GM21360 (cell line): ENCODE measurements at regions not wholly inside any gene's neighbourhood (a gene's known extent, or its start where the extent isn't known, plus 50 kb on each side); places are given as distances from the start of the nearest gene placed in this dataset.

ENCODE experiments used
- ATAC-seq: cut with Tn5 transposase; IDR thresholded peaks from one replicate; pipeline ENCODE4 v1.9.1; 2021; ENCODE audit warnings: mild to moderate bottlenecking, moderate library complexity; ENCODE audit not compliant: unreplicated experiment

DNA sequence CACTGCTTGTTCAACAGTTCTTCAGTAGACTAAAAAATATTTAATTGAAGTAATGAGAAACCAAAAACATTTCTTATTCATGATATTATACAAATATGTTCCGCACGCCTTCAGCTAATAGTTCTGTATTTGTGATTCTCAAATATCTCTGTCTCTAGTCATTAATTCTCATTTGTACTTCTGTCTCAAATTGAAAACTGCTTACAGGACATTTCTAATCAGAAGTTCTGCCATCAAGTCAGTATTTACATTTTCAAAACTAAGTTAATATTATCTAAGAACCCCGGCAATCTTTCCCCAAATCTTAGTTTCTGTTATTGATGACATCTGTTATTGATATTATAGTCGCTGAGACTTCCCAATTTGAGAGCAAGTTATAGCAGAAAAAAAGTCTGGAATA lies 78.6 kb upstream of the PGRMC2 start:
- ATAC-seq: no peak

DNA sequence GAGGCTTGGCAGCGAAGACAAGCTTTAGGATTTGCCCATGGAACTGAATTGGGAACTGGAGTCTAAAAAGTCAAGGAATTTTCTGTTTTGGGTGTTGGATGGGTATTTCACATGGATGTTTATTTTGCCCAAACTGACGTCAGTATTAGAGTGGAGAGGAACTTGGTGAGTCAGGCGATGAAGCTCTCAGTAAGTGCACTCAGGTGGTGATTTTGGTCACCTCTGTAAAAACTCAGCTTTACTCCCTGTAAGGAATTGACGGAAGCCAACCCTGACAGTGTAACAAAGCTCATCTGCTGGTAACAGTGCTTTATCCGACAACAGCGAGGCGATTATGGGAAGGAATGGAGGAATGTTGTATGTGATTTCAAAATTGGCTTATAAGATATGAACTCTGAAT lies 77.0 kb upstream of the PGRMC2 start:
- ATAC-seq: no peak

GRCh38 chr4:128363966-128364365 lies 76.4 kb upstream of the PGRMC2 start:
- no peak for ATAC-seq

GRCh38 chr4:128362760-128363159 lies 75.1 kb upstream of the PGRMC2 start:
- ATAC-seq: no peak

DNA sequence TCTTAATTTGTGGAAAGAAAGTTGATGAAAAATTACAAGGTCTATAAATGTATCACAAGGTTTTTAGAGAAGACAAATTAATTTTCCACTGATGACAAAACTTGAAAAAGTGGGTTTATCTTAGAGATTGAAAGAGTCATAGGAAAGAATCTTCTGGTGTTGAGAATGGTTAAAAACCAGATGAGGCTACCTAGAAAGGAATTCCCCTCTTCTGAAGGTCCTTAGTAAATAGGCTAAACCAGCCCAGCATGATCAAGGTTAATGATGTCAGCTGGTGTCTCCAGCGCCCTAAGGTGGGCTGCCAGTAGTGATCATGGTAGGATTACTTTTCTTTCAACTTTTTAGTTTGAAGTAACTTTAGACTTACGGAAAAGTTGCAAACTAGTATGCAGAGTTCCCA lies 71.8 kb upstream of the PGRMC2 start:
- ATAC-seq: no peak

DNA sequence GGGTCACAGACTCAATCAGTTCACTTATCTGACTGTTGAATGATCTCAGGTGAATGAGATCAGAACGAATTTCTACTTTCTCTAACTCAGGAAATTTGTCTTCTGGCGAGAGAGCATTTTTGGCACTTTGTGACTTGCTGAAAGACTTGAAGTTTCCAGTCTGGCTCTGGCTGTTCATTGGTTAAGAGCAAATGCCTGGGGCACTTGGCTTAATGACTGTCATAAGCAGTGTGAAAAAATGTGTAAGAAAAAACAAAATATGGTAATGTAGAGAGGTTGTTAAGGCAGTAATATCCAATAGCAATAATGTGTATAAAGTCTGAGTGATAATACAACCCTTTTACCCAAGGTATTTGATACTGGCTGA lies 71.3 kb upstream of the PGRMC2 start:
- ATAC-seq: no peak

- no peak for ATAC-seq
Observed at GRCh38 chr4:128358231-128358912, 70.8 kb upstream of the PGRMC2 start.

GRCh38 chr4:128357286-128357685 lies 69.7 kb upstream of the PGRMC2 start:
- ATAC-seq: no peak

DNA sequence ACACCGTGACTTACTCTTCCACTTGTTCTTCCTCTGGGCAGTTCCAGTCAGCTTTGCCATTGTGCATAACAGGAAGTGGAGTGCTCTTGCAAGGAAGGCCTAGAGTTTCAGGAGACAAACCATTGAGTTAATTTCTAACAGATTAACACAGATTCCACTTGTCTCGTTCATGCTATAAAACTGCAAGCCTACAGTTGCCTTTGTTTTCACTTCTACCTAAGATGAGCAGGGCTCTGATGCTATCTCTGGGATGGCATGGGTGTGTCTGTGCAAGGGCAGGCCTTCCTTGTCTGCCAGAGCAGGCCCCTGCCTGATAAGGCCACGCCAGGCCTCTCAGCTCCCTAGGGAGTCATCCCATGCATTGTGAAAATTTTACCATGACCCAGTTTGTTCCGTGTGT lies 67.7 kb upstream of the PGRMC2 start:
- ATAC-seq: no peak

GRCh38 chr4:128354205-128354821 lies 66.7 kb upstream of the PGRMC2 start:
- no peak for ATAC-seq

GRCh38 chr4:128353791-128354190 lies 66.2 kb upstream of the PGRMC2 start:
- ATAC-seq: no peak

- ATAC-seq: no peak
Observed at GRCh38 chr4:128351502-128351901, 63.9 kb upstream of the PGRMC2 start.

GRCh38 chr4:128350449-128351045 lies 62.9 kb upstream of the PGRMC2 start:
- ATAC-seq: no peak

GRCh38 chr4:128349921-128350320 lies 62.3 kb upstream of the PGRMC2 start:
- ATAC-seq: no peak

DNA sequence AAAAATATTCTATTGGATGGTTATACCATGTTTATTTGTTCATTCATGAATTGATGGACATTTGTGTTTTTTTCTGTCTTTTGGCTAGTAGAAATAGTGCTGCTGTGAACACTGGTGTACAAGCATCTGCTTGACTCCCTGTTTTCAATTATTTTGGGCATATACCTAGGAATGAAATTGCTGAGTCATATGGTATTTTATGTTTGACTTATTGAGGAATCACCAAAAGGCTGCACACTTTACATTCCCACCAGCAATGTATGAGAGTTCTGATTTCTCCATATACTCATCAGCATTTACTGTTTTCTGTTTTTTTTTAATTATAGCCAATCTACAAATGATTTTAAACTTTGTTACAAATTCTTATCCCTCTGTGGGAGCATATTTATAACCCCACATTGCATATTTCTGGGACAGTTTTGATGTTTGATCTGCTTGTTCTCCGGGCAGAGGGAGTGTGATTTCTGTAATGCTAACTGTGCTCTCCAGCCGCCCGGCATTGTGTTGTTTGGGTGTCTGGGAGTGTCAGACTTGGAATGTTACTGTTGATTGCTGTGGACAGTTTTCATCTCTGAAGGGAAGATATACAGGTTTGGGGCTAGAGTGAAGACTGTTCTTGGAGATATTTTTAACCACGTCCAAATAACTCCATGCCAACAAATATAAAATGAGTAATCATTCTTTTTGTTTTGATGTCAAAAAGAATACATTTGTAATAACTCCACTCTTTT lies 60.5 kb upstream of the PGRMC2 start:
- ATAC-seq: no peak

DNA sequence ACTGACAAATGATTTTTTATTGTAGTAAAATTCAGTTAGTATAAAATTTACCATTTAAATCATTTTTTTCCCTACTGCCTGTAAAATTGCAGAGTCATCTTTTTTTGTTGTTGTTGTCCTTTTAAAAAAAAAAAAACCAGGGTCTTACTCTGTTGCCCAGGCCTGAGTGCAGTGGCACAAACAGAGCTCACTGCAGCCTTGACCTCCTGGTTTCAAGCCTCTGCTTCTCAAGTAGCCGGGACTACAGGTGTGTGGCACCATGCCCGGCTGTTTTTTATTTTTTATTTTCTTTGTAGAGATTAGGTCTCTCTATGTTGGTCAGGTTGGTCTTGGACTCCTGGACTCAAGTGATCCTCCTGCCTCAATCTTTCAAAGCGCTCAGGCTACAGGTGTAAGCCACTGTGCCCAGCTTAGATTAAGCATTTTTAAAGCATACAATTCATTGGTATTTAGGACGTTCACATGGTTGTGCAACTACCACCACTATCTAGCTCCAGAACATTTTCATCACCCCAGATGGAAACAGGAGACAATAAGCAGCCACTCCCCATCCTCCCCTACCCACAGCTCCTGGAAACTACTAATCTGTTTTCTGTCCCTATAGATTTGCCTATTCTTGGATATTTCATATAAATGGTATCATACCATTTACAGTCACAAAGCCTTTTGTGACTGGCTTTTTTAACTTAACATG lies 59.7 kb upstream of the PGRMC2 start:
- ATAC-seq: no peak

GRCh38 chr4:128346054-128346716 lies 58.6 kb upstream of the PGRMC2 start:
- ATAC-seq: no peak

- ATAC-seq: no peak
Observed at GRCh38 chr4:128345650-128346049, 58.0 kb upstream of the PGRMC2 start.

- ATAC-seq: no peak
Observed at GRCh38 chr4:128342762-128343161, 55.1 kb upstream of the PGRMC2 start.

- ATAC-seq: no peak
Observed at GRCh38 chr4:128341634-128342033, 54.0 kb upstream of the PGRMC2 start.
